HEK293T (cell line): ENCODE measurements at regions not wholly inside any gene's neighbourhood (a gene's known extent, or its start where the extent isn't known, plus 50 kb on each side); places are given as distances from the start of the nearest gene placed in this dataset.

Experiments
- BHLHE40 ChIP-seq: fragments of 450-650 bp; IDR thresholded peaks from 2 replicates; pipeline ENCODE4 v1.6.1; 2016; ENCODE audit warnings: mild to moderate bottlenecking, moderate library complexity, borderline replicate concordance
- ELF4 ChIP-seq: fragments of 450-650 bp; IDR thresholded peaks from 2 replicates; pipeline ENCODE4 v1.6.1; 2017; ENCODE audit warnings: antibody characterized with exemption
- FOXA1 ChIP-seq: fragments of 450-650 bp; IDR thresholded peaks from 2 replicates; pipeline ENCODE4 v1.6.1; 2016; ENCODE audit warnings: mild to moderate bottlenecking
- FOXM1 ChIP-seq: fragments of 450-650 bp; IDR thresholded peaks from 2 replicates; pipeline ENCODE4 v1.6.1; 2017; ENCODE audit warnings: mild to moderate bottlenecking, borderline replicate concordance
- PKNOX1 ChIP-seq: fragments of 450-650 bp; IDR thresholded peaks from 2 replicates; pipeline ENCODE4 v1.6.1; 2016
- SP1 ChIP-seq: fragments of 450-650 bp; IDR thresholded peaks from 2 replicates; pipeline ENCODE4 v1.6.1; 2017
- TARDBP ChIP-seq: fragments of 450-650 bp; IDR thresholded peaks from 2 replicates; pipeline ENCODE4 v1.6.1; 2016

GRCh38 chr7:86013662-86014061 lies 630.0 kb upstream of the GRM3 start:
- TF ChIP-seq TARDBP (no peak), FOXM1 (no peak), PKNOX1 (no peak), SP1 (no peak), FOXA1 (no peak), ELF4 (no peak), BHLHE40 (no peak)
